OCI-LY1 (cell line): ENCODE measurements at regions not wholly inside any gene's neighbourhood (a gene's known extent, or its start where the extent isn't known, plus 50 kb on each side); places are given as distances from the start of the nearest gene placed in this dataset.

Experiments used
- EZH2 ChIP-seq: fragments of 200-600 bp; sonication (generic), shearing (Covaris generic); IDR thresholded peaks from 2 replicates; pipeline ENCODE4 v1.8.0; 2017; ENCODE audit warnings: borderline replicate concordance, mixed run types, mild to moderate bottlenecking, antibody characterized with exemption, low read length, moderate library complexity, mixed read lengths
- TF ChIP-seq, protein P1 (sequence below): fragments of 200-600 bp; sonication (generic), shearing (Covaris generic); IDR thresholded peaks from 2 replicates; pipeline ENCODE4 v1.5.1; 2017; ENCODE audit warnings: mild to moderate bottlenecking, antibody characterized with exemption, low read length, moderate library complexity, mixed read lengths

DNA sequence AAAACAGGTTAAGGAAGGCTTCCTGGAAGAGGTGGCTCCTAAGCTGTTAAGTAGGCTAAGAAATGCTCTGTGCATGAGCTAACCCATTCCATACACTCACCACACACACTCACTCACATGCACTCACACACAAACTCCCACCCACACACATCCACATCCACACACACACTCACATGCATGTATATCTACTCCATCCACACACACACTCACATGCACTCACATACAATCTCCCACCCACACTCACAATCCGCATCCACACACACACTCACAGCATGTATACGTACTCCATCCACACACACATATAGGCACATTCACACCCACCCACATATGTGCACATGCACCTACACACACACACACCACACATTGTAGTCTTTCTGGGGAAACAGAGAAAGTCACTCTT lies 89.3 kb upstream of the HNF1B start:
- no peak for TF ChIP-seq EZH2
- TF ChIP-seq, protein P1, sequence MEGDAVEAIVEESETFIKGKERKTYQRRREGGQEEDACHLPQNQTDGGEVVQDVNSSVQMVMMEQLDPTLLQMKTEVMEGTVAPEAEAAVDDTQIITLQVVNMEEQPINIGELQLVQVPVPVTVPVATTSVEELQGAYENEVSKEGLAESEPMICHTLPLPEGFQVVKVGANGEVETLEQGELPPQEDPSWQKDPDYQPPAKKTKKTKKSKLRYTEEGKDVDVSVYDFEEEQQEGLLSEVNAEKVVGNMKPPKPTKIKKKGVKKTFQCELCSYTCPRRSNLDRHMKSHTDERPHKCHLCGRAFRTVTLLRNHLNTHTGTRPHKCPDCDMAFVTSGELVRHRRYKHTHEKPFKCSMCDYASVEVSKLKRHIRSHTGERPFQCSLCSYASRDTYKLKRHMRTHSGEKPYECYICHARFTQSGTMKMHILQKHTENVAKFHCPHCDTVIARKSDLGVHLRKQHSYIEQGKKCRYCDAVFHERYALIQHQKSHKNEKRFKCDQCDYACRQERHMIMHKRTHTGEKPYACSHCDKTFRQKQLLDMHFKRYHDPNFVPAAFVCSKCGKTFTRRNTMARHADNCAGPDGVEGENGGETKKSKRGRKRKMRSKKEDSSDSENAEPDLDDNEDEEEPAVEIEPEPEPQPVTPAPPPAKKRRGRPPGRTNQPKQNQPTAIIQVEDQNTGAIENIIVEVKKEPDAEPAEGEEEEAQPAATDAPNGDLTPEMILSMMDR, result no peak
